ENCODE measurements at regions not wholly inside any gene's neighbourhood (a gene's known extent, or its start where the extent isn't known, plus 50 kb on each side); places are given as distances from the start of the nearest gene placed in this dataset.

DNA sequence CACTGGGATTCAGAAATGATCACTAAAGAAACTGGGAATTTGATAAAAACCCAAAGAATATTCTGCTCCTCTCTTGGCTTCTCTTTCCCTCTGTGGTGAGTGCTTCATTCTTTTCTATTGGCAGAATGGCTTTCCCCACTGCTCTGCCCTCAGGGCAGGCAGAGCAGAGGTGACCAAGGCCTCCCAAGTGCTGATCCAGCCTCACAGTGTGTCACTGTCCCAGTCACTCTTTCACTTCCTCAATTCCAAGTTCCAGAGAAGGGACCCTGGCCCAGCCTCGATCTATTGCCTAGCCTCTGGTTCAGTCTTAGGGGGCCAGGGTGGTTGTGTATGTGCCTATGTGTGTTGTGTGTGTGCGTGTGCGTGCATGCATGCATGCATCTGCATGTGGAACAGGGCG lies 180.6 kb upstream of the TMTC4 start:
- no peak for DNase-seq

DNA sequence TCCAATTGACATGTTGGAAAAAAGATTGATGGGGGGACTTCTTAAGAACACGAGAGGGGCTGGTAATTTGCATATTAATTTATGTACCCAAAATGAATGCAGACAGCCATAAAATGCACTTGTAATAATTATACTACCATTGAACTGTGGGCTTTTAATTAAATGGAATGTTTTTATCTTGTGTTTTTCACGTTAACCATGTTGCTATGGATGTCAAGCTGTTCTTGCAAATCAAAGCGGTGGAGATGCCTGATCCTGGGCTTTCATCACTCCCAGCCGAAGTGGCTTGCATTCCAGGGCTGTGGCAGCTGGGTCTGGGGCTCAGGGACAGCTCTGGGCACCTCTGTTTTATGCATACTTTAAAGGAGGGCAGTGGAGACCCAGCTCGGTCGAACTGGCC lies 179.4 kb upstream of the TMTC4 start:
- peak in 1 of 51 donors; percentile 1 for DNase-seq

DNA sequence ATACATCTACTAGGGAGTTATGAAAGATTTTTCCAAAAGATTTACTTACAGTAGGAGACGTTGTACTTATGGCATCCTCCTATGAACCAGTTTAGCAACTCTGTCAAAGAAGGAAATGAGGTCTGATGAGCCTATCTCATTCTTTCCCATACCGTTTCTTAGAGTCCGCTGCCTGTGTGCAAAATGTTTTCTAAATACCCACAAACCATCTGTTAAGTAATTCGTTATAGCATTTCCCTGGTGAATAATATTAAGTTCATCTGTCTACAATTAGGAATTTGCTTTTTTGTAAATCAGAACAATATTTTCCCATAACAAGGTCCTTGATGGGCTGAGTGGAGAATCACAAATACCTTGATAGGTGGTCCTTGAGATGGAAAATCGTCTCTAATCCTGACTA lies 178.8 kb upstream of the TMTC4 start:
- DNase-seq = no peak

DNA sequence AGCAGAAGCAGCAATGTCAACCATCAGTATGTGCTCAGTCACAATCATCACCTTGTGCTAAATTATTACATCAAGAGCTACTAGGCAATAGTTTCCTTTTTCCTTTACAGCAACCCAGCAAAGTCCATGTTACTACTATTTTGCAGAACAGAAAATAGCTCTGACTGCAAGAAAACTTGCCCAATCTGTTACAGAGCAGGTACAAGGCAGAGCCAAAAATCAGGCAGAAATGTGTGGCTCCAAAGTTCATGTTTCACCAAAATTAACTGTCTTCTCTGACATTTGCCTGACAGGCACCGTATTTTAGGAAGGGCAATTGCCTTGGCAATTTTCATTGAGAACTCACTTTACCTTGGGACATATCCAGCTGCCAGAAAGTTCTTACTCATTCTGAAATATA lies 177.6 kb upstream of the TMTC4 start:
- DNase-seq = no peak

DNA sequence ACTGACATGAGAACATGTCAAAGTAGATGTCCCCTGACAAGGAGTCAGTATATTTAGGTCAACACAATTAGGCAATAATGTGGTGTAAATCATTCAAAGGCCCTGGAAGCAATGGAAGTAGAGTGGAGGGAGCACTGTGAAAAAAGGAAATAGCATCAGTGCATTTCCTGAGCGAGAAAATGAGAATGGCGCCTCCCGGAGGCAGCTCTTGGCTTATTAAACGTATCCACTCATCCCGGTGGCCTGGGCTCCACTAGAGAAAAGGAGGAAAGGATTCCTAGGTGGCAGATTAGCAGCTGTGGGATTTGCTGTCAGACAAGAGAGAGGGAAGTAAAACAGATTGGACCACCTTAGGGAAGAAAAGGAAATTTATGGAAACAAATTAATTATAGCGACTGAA lies 173.7 kb upstream of the TMTC4 start:
- DNase-seq = no peak

DNA sequence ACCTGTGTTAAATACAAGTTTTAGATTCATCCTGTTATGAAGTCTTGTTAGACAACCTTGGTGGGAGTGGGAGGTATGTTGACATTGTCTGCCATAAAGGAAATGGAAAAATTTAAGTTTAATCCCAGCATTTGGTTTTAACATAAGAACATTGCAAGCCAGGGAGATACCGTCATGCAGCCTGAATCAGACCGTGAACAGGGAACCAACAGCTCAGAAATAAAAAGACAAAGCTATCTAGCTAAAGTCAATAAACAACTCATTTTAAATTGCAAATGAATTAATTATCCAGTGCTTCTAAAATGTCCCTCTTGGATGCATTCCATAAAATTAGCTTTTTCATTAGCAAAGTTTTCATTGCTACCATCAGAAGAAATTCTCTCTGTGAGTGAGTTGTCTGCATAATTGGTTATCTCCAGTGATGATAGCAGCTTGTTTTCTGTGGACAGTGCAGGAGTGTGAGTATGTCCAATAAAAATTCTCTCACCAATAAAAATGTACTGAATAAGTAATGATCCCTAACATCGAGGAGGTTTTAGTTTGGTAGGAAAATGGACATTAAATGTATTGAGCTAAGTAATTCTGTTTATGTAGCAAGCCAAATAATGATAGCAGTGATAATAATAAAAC lies 170.6 kb upstream of the TMTC4 start:
- no peak for DNase-seq

DNA sequence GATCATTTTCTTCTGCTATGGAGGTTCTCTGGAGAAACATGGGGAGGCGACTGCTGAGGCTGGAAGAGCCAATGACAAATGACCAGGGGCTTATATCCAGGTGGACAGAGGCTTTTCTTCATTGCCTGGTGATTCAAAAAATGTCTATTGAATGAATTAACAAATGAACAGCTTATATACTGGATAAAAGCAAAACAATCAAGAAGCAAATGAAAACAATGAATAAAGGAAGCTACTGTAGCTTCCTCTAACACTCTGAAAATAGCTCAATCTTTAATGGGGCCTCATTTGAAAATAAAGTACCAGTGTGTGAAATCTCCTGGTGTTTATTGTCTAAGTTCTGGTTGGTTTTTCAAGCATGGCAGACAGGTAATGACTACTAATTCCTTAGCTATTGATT lies 167.5 kb upstream of the TMTC4 start:
- no peak for DNase-seq

DNA sequence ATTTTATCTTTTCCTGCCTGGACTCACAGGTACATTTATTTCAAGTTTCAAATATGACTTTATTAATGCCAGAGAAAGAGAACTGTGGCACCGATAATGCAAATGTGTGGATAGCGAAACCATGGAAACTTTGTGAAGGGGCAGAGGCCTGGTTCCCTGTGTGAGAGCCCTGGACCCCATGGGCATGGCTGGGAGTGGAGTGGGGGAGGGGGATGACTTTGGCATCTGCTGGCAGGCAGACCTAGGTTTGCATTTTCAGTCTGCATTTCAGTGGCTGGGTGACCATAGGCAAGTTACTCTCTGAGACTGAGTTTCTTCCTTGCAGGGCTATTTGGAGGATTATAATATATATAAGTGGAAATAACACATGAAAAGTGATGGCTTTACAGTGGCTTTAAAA lies 163.8 kb upstream of the TMTC4 start:
- DNase-seq = no peak

DNA sequence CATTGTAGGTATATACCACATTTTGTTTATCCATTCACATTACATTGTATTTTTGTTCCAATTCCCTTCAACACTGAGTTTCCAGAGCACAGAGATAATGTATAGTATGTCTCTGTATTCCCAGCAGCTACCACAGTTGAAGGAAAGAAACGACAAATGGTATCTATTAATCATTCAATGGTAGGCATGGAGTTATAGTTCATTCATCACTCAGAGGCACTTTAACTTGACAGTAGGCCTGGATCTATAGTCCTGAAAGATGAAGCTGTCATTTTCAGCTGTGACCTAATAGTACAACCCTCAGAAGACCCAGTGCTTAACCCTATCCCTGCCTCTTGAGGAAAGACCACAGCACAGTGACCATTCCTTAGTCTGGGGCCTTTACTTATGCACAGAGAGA lies 163.0 kb upstream of the TMTC4 start:
- no peak for DNase-seq

DNA sequence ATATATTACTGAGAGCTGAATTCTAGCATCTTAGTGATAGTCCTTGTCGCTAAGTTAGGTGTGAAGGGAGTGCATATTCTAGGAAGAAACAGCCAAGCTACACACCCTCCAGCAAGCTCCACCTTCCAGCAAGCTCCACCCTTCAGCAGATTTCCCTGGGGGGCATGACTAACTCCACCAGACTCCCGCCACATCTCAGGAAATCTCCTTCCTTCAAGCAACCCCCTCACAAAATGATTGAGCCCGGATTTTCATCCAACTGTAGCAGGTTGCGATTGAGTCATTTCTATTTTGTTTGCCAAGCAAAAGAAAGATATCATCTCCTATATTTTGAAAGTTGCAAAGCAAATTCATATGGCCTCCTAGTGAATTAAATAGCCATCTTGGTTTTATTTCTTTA lies 162.1 kb upstream of the TMTC4 start:
- no peak for DNase-seq

DNA sequence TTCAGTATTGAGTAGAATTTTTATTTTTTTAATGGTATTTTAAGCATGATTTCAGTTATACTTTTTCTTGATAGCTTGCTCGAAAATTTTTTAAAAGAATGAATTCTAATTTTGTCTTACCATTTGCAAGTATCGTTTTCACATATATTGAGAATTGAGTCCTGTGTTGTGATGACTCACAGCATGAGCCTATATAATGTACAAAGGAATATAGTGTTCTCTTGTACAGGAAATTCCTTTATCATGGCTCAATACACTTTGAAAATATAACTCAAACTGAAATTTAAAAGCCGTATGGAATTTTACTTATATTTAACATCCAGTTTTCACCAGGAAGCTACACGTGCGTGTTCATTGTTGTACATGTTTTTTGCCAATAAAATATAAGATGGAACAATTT lies 161.1 kb upstream of the TMTC4 start:
- no peak for DNase-seq

DNA sequence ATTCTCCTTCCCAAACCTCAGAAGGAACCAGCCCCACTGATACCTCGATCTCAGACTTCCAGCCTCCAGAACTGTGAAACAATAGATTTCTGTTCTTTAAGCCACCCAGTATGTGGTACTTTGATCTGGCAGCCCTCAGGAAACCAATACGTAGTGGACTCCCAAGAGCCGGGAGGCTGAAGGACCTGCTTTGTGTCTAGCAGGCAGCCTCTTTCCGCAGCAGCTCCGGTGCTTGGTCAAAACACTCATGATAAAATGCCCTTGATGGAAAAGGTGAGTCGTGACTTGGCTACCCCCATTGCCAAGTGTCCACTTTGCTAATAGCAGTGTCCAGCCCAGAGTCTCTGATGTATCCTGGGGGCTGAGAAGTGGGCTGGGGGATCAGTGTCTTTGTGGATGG lies 158.8 kb upstream of the TMTC4 start:
- DNase-seq = no peak

DNA sequence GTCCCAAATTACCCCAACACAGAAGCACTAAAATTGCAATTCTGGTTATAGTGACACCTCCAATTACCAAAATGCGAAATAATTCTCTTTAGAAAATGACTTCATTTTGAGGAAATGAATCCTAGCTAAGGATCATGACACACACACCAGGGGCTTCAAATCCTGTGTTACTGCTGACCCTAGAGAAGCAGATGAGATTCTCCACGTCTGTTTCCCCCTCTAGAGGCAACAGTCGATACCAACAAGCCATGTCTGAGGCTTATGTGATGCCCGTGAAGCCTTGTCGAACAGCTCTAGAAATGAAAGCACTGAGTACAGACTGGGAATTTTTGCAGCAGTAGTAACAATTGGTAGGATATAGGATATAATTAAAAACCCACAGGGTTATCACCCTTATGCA lies 153.6 kb upstream of the TMTC4 start:
- peak in 3 of 51 donors; percentile 9 to 57 (median 11) for DNase-seq

DNA sequence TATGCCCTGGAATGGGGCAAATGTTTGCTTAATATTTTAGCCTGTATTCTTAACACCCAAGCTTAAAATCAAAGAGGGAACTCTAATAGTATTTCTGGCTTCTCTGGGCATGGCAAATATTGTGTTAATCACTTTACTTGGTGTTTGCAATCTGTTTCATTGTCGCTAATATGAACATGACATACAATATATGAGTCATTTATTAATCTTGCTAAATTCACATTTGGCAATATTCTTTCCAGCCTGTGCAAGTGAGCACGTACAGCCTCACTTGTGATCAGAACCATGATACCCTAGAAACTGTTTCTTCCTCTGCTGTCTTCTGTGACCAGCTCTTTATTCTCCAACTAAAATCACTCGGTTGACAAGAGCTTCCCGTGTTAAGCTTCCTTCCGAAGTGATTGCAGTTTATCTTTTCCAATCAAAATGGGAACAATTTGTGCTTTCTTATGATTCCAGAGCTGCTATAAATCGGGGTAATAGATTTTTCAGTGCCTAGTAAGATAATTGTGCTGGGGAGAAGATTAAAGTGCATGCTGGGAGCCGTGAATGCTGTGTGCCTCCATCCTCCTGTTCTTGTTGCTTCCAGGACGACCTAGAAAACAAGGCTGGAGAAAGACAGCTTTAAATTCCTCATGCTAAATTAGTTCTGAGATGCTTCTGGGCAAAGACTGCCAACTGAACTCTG lies 153.0 kb upstream of the TMTC4 start:
- peak in 1 of 51 donors; percentile 57 for DNase-seq

DNA sequence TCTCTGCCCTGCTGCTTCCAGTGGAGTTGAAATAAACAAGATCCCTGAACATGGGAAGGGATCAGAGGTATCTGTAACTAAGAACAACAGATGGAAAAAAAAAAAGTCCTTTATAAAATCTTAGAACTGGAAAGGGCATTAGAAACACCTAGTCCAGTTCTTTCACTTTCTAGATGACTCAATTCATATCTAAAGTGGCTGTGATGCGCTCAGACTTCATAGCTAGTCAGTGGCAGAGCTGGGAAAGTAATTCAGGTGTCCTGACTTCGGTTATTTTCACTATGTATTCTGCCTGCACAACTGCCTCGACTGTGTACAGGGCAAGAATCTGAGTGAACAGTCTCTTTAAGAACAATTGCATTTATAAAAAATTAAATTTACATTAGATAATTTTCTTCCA lies 151.8 kb upstream of the TMTC4 start:
- no peak for DNase-seq

DNA sequence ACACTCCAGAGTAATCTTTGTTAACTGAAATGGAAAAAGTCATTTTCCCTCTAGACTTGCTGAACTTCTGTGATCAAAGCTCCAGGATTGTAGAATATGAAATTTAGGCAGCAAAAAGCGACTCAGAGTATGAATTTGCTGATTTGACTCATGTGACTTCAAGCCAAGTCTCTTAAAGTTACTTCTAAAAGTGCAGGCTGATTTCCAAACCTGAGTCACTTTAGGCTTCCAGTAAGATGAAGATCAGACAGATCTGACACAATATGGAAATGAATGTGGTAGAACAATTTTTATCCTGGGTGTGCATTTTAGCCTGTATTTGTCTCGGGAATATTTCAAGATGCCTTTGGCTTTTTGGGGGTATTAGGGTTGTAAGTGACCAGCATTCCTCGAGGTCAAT lies 151.0 kb upstream of the TMTC4 start:
- no peak for DNase-seq

DNA sequence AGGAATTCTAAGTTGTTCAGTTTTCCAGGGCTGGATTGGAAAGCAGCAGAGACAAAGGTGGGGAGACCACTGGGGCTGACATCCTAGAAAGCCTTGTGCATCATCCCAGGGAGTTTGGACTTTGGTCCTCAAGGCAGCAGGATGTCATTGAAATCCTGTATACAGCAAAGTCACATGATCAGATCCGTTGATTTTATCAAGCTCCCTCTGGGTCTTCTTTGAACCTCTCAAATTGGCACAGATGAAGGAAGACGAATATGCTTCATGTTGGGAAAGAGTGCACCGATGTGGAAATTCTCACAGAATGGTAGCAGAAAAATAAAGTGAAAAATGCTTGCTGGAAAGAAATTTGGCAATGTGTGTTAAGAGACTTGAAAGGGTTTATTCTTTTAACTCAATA lies 149.8 kb upstream of the TMTC4 start:
- DNase-seq = no peak

DNA sequence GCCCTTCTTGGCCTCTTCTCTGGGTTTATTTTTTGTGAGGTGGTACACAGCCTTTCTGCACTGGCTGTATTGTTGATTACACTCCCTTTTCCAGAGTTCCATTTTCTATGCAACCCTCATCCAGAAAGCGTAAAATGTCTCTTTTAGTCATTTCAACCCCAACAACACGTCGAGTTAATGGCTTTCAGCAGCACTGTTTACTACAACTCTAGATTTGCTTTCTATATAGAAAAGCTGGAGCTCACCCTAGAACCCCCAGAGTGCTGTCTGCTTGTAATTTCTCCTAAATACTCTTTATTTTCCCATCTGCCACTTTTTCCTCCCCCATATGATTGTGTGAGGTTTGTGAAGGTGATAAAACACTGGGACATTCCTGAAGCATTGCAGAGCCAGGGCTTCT lies 148.9 kb upstream of the TMTC4 start:
- DNase-seq = no peak

DNA sequence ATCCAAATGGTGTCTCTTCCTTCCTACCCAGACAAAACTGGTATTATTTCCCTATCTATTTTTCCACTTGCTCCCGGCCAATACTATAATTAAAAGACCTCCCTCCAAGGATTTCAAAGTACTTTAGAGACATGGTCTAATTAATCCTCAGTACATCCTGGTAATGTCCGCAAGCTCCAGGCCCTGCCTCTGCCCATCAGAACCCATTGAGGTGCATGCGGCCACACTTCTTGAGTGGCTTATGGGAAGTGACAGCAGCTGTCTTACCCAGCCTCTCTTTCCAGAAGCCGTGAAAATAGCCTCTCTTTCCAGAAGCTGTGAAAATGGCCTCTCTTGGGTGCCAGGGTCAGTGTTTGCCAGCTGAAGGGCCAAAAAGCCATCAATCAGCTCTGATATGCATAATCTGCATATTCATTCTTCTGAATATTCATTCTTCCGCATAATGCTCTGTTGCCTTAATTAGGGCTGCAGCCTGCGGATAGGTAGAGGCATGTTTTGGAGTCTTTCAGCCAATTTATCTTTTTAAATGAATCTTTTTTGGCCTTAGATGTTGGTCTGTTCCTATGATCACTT lies 148.4 kb upstream of the TMTC4 start:
- DNase-seq = no peak

DNA sequence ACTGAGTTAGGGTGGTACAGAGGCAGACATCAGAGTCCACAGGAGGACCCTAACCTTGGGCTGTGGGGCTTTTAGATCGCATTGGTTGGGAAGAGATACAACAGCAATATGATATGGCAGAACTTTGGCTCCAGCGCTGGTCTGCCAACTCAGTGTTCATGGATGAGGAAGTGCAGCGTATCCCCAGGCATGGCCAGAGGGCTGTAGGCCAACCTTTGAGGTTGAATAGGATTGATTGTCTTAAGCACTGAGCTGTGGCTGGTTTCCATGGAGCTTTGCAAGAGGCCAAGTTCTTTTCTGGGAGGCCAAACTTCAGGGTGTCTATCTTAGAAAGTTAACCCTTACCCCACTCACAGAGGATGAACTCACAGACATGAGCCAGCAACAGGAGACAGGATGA lies 144.1 kb upstream of the TMTC4 start:
- DNase-seq = peak in 26 of 51 donors; percentile 2 to 56 (median 18)

DNA sequence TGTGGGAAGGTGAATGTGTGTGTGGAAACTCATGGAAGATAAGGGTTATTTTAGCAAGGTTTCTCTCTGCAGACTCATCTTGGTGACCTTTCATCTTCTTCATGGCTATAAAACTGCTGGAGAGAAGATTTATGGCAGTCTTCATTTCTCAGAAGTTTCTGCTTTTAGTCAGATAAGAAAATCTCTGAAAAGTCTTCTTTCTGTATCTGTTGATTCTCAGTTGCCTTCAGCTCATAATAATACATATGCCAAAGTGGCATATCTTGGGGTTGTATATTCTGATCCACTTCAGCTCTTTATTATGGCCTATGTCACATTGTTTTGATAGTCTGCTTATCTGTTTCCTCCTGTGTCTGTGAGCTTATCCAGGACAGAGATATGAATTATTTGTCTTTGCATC lies 143.3 kb upstream of the TMTC4 start:
- no peak for DNase-seq

DNA sequence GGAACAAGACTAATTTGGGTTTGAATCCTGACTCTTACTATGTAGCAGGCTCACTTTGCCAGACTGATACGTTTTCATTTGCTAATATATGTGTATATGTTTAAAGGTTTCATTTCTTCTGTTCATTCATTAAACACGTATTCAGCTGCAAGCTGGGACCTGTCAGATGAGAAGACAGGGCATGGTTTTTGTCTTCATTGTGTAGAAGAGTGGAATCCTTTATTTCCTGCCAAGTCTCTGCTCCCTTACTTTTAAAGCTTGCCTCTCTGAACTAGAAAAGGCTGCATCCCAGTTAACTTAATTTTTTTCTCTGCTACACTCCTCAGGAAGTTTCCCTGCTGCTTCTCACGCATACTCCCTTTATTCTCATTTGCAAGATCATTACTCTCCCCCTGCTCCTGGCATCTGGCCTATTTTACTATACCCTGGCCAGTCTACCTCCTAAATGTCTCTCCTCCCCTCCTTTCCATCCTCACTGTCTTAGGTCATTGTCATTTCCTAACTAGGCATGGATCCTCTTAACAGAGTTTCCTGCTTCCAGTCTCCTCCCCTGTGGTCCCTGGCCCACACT lies 141.0 kb upstream of the TMTC4 start:
- no peak for DNase-seq

DNA sequence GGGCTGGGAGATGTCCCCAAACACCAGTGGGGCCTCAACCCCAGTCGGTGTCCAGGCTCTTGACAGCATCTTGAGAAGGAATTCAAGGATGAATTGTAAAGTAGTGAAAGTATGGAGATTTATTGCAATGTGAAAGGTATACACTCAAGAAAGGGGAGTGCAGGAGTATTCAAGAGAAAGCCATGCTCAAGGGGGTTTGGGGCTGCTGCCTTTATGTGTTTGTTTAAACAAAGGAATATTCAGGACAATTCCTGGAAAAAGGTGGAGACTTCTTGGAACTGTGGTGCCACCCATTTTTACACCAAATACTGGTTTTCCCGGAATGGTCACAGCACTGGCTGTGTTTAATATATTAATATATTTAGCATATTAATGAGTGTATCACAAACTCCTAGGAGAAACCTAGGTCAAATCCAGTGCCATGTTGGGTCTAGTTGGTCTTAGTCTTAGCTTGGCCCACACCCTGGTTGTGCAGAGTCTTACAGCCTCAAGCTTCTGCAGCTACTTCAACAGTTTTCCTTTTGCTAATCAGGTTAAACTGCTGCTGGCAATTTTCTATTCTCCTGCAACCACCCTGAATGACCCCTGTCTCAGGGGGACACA lies 138.5 kb upstream of the TMTC4 start:
- DNase-seq = no peak

Measured in hypothalamus (tissue), 51 donors.